GM18867 (cell line): ENCODE measurements at regions not wholly inside any gene's neighbourhood (a gene's known extent, or its start where the extent isn't known, plus 50 kb on each side); places are given as distances from the start of the nearest gene placed in this dataset.
A peak's percentile ranks its signal among the peaks of the same experiment; 100 is the strongest.

Source experiments
- ATAC-seq: cut with Tn5 transposase; IDR thresholded peaks from one replicate; pipeline ENCODE4 v1.9.1; 2021; ENCODE audit warnings: mild to moderate bottlenecking, moderate library complexity; ENCODE audit not compliant: unreplicated experiment

DNA sequence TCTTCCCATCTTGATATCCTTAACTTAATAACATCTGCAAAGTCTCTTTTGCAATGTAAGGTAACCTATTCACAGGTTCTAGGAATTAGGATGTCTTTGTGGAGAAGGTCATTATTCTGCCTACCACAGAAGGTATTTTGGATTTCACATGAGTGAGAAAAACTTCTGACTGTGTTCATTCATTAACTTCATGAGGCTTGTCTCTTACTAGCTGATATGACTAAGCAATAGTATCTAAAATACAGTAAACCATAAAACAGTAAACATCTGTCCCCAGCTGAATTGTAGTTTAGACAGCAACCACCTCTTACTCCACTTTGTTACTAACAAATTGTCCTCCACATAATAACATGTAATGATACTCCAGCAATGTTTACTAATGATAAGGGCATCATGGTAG lies 198.1 kb downstream of the SEC23A start:
- ATAC-seq: no peak

DNA sequence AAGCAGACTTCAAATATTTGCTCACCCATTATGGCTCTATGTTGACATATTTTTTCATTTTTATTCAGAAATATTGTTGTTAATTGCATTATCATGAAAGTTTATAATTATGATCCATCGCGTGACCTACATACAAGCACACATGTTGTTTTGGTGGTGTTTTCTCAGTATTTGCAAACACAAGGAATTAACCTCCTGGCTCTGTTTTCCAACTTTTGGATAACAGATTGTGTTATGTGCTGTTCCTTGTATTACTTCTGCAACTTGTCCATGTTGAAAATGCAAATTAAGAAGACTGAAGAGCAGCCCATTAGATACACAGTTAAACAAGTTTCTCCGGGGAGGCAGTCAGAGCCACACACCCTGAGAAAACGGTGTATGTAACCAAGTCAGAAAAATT lies 201.2 kb downstream of the SEC23A start:
- no peak for ATAC-seq

DNA sequence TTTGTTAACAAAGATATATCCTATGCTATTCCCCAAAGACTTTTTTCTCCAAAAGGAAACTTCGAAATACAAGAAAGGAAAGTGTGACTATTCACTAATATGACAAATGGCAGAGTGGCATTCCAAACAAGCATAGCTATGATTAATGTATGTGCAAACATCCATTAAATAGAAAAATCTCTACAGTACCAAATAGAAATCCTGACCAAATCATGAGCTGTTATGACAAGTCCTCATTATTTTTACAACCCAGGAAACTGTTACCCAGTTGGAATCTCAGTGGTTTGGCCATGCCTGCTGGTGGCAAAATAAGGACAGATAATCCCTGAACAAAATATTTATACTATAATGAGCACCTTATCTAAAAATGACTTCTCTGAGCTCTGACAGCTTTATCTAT lies 202.1 kb downstream of the SEC23A start:
- no peak for ATAC-seq

DNA sequence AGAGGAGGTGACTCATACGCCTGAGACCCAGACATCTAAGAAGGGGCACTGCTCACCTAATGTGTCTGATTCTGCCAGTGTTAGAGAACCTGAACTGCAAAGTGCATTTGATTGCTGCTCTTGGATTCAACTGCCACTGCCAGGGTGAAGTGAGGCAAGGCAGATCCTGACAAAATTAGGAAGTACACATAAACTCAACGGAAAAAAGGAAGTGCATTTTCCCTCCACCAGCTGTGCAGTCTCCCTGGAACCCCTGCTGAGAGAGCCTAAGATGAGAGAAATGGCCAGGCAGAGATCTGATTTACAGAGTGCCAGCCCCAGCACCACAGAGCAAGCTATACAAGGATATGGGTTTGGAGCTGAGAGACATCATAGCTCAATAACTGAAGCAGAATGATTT lies 215.3 kb downstream of the SEC23A start:
- no peak for ATAC-seq

DNA sequence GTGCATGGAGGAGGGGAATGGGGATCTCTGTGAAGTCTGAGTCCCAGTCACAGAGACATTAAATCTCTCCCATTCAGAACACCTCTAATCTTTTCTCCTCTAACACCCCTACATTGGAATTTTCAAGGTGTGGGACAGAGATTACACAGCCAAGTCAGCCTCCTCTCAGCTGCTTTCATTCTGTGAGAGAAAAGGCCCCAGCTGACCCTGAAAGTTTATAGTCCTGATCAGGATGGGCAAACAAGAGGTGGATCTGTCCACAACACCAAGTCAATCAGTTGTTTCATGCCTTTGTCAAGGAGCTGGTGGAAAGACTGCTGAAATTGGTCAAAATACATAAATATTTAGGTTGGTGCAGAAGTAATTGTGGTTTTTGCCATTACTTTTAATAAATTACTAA lies 218.9 kb downstream of the SEC23A start:
- no peak for ATAC-seq

DNA sequence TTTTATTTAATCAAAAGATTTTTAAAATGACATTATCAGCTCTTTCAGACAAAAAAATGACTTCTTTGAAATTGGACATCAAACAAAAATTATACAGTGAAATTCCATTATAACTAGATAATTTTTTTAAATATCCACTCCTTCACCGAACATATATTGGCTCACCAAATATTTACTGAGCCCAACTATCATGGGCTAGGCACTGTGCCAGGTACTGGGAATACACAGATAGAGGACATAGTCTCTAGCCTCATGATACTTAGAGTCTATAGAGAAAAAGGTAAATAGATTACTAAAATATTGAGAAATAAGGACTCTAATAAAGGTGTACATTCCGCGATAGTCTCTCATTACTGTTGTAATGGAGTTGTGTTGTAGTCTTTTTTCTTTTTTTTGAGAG lies 219.9 kb downstream of the SEC23A start:
- no peak for ATAC-seq

DNA sequence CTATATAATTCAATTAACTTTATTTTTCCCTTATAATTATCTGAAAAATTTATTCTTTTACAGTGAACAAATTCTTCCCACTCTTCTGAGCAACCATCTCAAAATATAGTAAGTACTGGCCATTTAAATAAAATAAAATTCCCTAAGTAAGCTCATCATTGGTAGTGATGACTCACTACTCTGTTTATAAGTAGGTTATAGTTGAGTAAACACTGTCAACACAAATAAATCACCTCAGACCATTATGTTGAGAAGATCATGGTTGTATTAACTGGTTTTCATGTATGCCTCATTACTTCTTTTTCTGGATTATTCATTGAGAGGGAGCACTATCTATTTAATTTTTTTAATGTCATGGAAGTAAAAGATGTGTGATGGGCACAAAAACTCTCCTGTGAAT lies 220.5 kb downstream of the SEC23A start:
- no peak for ATAC-seq

DNA sequence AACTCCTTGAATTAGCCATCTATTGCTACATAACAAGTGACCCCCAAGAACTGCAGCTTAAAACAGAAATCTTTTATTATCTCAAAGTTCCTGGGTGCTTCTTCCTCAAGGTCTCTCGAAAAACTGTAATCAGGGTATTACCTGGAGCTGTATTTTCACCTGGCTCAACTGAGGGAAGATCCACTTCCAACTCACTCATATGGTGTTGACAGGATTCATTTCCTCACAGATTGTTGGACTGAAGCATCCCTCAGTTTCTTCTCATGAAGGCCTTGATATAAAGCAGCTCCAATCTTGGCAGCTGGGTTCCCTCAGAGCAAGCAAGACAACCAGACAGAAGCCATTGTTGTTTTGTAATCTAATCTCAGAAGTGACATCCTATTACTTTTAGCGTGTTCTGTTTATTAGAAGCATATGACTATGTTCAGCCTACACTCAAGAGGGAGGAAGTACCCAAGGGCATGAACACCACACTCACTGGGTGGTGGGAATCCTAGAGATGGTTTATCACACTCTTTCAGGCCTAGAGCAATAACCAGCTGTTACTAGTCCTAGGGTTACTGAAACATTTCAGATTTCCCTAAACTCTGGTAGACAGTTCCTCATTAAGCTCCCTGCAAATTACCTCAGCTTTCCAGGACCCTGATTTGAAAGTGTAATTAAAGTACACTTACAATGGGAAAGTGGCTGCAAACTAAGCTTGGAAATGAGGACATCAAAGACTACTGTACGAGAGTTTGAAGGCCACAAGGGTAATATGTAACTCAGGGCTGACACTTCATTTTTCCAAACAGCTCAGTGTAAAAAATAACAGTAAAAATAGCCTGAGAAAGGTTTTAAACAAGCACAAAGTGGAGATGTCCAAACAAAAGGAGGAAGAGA lies 222.2 kb downstream of the SEC23A start:
- ATAC-seq: no peak

DNA sequence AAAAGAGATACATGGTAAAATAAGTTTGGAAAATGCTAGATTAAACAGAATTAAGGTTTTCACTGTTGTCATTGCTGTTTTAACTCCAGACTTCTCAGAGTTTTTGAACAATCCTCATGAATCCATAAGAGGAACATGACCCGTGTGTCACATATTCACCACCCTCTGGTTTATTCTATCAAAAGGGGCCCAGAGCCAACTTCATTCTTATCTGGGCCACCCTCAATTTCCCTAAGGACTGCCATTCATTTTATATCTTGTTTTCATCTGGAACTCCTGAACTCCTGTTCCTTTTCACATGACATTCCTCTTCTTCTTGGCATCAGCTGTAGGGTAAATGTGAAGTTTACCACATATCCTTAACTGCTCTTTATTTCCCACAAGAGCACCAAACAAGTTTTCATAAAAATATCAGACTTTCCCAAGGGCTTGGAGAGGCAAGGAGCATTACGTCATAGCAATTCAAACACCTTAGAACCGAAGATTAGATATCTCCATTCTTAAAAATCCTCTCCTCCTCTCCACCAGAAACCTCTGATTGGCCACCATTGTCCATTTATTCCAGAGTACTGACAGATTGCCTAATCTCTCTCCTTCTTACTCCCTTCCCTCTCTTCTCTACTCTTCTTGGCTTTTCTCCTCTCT lies 225.2 kb downstream of the SEC23A start:
- ATAC-seq: no peak

DNA sequence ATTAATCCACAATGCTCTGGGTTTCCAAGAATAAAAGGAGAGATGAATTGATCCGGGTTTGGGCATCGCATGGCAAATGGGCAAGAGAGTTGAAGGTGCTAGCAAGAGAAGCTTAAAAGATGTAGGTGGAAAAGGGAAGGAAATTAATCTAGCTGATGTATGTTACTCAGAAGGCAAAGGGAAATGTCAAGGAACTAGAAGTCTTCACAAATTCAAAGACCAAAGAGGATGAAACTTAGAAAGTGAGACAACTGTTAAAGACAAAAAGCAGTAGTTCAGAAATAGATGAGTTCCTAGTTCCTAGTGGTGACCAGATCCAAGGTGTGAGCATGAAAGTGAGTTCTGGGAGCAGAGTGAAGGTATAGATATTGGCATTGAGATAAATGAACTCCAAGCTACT lies 228.3 kb downstream of the SEC23A start:
- no peak for ATAC-seq

DNA sequence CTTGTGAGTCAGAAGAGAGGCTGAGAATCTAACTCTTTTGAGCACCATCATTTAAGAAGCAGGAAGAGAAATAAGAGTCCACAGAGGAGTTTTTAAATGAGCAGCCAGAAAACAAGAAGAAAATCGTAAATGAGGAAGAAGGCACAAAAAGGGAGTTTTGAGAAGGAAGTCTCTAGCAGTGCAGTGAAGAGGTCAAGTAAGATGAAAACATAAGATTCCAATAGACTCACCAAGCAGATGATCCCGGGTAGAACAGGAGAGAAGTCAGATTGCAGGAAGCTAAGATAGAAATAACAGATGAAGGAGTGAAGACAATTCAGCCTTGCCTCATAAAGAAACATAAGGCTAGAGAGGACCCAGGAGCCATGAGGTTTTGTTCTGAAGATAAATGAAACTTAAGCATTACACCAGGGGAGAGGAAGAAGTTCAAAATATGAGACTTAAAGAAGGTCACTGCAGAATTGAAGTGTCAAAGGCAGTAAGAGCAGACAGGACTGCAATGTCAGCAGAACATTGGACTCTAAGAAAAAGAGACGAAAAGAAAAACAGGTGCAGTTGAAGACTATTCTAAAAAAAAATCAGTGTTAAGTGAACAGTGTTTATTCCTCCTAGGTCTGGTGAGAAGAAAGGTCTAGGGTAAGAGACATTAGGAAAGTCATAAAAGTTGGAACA lies 229.0 kb downstream of the SEC23A start:
- no peak for ATAC-seq

DNA sequence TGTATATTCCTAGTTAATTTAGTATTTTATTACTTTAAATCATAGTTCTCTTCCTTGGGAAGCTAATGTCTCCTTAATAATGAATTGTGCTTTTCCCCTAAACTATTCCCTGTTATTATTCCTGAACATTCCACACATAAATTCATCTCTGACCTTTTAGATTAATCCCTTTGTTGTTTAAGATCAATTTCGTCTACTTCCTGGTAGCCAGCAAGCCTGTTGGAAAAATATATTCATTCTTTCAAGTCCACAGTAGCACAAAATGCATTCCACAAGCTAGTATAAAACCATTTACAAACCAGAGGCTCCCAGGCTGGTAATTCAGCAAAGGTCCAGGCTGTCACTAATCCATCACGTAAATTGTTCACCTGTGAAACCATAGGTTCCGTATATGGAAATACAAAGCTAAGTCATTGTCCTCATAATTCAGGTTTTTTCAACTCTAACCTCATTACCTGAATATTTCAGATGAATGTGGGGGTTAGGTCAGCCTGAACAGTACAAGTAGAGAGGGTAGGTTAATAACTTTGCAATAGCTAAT lies 232.7 kb downstream of the SEC23A start:
- no peak for ATAC-seq

DNA sequence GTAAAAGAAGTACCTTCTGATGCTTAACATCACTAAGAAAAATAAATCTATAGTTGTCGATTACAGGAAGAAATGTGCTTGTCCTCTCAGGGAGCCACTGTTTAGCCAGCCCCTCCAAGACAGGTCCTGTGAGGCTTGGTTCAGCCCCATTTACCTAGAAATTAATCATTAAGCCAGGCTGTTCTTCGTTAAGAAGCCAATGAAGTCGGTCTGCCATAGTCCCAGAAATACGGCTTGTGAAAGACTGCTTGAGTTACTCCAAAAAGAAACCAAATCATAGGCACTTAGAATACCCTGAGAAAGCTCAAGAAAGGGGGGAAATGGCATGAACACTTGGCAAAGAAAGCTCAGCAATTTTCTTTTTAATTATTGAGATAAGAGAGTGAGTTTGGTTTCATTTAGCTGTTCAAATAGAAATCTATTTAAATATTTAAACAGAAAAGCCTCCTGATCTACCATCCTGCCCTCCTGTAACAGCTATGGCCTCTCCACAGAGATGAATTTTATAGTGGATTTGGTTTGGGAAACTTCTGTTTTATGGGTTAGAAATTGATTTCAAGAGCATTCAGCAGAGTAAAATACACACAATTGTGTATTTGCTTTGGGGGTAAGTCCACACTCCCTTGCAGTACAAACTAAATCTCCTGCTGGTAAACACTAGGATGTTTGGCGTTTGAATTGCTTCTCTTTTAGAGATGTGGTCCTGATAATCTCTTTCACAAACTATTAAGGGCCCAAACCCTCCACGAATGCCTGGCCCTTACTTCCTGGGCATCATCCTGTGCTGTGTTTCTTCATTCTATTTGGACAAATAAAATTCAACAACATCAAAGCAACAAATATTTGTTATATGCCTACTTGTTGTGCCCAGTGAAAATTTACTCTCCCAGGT lies 234.4 kb downstream of the SEC23A start:
- ATAC-seq: no peak

DNA sequence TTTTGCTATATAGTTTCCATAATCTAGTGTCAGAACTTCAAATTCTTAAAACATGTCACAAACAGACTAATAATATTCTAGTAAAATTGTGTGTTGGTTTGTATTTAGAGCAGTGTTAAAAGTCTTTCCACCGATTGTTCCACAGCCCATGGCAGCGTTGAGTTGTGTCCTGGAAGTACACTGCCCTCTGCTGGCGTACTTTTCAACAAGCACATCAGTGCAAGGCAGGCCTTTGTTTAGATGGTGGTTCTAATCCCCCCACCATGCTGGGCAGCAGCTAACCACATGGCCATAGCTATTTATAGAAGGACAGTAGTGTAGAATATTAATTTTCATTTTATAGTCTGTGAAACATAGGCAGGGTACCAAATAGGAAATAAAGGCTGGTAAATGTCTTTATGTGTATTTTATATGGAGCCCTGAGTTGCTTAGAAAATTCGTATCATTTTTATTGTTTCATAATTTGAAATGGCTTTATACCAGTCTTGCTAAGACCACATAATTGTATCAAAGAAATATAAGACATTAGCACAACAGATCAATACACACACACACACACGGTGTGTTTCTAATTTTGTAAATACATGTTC lies 235.4 kb downstream of the SEC23A start:
- ATAC-seq: peak; percentile 96

DNA sequence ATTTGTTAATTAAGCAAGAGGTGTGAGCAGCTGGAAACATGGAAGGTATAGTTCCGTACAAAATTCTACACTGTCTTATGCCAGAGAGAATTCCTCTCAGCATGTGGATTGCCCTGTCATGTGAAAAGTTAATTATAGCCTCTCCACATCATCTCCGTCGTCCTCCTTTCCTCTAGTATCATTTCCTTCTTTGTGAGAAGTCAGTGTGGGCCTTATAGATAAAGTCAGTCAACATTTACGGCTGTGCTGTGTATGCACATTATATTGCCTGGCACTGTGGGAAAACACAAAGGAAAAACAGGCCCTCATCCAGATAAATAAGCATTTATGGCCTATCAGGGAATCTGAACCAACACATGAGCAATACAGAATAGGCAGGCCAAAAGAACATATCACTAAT lies 236.6 kb downstream of the SEC23A start:
- no peak for ATAC-seq

DNA sequence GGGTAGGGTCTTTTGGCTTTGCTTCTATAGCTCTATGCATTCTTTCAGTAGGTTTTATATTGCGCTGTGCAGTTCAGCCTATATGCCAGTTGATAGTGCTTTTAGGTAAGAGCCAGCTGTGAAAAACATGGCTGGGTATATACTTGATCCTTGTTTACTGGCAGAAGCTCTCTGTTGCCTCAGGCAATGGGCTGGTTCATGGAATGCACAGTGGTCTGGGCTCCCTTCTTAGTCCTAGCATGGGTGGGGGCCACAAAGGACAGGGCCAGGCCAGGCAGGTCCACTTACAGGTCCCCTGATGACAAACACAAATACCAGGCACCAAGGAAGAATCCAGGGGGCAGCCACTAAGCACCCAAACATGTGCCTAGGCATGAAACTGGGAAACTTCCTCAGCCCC lies 240.7 kb downstream of the SEC23A start:
- no peak for ATAC-seq

DNA sequence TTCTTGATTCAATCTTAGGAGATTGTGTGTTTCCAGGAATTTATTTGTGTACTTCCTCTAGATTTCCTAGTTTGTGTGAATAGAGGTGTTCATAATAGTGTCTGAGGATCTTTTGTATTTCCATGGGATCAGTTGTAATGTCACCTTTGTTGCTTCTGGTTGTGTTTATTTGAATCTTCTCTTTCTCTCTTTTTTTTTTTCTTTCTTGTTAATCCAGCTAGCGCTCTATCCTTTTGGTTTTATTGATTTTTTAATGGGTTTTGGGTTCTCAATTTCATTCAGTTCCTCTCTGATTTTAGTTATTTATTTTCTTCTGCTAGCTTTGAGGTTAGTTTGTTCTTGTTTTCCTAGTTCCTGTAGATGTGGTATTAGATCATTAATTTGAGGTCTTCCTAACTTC lies 242.5 kb downstream of the SEC23A start:
- no peak for ATAC-seq

DNA sequence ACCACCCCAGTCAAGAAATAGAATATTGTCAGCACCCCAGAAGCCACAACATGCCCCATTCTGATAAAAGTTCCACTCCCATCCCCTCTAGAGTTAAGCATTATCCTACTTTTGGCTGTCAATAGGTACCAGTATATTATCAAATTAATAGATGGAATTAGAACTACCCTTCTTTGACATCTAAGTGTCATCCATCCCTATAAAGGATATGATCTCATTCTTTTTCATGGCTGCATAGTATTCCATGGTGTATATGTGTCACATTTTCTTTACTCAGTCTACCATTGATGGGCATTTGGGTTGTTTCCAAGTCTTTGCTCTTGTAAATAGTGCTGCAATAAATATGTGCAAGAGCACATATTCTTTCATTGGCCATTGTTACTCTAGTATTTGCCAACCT lies 246.2 kb downstream of the SEC23A start:
- ATAC-seq: no peak

DNA sequence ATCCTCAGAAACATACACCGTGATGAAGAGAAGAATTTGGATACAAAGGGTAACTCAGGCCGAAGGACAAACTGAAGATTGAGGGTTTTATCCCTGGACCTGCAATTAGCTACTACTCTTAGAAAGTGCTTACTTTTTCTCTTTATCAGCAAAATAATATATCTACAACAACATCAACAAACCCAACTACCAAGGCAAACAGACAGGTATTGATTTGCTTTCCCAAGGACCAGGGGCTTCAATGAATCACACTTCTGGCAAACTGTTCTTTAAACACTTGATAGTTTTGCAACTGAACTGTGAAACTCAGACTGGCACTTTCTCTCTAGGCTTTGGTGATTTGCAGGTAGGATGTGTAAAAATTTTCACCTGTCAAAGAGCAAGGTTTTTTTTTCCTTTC lies 247.5 kb downstream of the SEC23A start:
- ATAC-seq: no peak

DNA sequence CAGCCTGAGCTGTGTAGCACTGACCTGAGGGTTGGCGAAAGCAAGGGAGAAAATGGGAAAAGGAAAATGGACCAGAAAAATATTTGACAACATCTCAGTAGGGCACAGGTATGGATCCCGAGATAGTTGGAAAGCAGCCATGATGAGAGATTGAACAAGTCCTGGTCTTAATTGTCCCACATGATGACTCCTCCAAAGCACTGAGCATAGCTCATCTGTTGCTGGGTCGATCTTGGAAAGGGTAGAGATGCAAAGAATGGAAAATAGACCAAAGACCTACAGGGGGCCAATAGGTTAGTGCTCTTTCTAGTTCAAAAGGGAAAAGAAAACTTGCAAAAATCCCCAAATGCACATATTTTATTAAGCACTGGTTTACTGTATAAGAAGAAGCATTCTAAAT lies 251.9 kb downstream of the SEC23A start:
- no peak for ATAC-seq
